ENCODE measurements at regions not wholly inside any gene's neighbourhood (a gene's known extent, or its start where the extent isn't known, plus 50 kb on each side); places are given as distances from the start of the nearest gene placed in this dataset.

DNA sequence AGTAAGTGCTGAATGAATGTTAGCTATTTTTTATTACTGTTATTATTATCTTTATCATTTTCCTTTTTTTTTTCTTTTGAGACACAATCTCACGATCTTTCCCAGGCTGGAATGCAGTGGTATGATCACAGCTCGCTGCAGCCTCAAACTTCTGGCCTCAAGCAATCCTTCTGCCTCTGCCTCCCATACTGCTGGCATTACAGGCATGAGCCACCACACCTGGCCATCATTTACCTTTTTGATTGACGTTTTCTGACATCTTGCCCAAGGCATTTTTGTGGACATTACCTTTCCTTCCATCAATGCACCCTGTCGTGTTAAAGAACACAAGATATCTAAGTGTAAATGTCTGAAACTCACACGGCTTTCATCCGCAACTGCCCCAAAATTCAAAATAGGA is 138.2 kb downstream of the GAS1 start:
- TF ChIP-seq, protein P1, sequence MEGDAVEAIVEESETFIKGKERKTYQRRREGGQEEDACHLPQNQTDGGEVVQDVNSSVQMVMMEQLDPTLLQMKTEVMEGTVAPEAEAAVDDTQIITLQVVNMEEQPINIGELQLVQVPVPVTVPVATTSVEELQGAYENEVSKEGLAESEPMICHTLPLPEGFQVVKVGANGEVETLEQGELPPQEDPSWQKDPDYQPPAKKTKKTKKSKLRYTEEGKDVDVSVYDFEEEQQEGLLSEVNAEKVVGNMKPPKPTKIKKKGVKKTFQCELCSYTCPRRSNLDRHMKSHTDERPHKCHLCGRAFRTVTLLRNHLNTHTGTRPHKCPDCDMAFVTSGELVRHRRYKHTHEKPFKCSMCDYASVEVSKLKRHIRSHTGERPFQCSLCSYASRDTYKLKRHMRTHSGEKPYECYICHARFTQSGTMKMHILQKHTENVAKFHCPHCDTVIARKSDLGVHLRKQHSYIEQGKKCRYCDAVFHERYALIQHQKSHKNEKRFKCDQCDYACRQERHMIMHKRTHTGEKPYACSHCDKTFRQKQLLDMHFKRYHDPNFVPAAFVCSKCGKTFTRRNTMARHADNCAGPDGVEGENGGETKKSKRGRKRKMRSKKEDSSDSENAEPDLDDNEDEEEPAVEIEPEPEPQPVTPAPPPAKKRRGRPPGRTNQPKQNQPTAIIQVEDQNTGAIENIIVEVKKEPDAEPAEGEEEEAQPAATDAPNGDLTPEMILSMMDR (IDR thresholded peaks at IDR 0.05; ENCODE audit: low read depth, low read length, poor library complexity, severe bottlenecking): no peak
- no peak for TF ChIP-seq EZH2phosphoT487 (IDR thresholded peaks at IDR 0.05; ENCODE audit: borderline replicate concordance, low read length)

Measured in DOHH2 (cell line).